ENCODE measurements at regions not wholly inside any gene's neighbourhood (a gene's known extent, or its start where the extent isn't known, plus 50 kb on each side); places are given as distances from the start of the nearest gene placed in this dataset.
"Not testable (repeated sequence)": the region's sequence is repeated elsewhere in the genome, so short reads cannot be mapped to it uniquely, and the experiment has no call there.

DNA sequence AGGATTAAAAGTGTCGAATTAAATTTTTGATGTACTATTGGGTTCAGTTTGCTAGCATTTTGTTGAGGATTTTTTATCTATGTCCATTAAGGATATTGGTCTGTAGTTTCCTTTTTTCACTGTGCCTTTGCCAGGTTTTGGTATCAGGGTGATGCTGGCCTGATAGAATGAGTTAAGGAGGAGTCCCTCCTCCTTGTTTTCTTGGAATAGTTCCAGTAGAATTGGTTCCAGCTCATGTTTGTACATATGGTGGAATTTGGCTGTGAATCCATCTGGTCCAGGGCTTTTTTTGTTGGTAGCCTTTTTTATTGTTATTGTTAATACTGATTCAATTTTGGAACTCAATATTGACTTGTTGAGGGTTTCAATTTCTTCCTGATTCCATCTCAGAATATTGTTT is 141.8 kb downstream of the SIM1 start:
- TF ChIP-seq ZNF274 (IDR thresholded peaks at IDR 0.05; ENCODE audit: low read depth, low read length): no peak
- H3K4me3 ChIP-seq (ENCODE audit: low read length): no peak overlapping the region

DNA sequence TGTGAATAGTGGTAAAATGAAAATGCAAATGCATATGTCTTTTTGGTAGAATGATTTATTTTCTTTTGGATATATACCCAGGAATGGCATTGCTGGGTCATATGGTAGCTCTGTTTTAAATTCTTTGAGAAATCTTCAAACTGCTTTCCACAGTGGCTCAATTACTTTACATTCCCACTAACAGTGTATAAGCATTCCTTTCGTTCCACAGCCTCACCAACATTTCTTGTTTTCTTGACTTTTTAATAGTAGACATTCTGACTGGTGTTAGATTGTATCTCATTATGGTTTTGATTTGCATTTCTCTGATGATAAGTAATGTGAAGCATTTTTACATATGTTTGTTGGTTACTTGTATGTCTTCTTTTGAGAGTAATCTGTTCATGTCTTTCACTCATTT is 144.0 kb downstream of the SIM1 start:
- no peak overlapping the region for H3K4me3 ChIP-seq (ENCODE audit: low read length)
- no peak for TF ChIP-seq ZNF274 (IDR thresholded peaks at IDR 0.05; ENCODE audit: low read depth, low read length)

DNA sequence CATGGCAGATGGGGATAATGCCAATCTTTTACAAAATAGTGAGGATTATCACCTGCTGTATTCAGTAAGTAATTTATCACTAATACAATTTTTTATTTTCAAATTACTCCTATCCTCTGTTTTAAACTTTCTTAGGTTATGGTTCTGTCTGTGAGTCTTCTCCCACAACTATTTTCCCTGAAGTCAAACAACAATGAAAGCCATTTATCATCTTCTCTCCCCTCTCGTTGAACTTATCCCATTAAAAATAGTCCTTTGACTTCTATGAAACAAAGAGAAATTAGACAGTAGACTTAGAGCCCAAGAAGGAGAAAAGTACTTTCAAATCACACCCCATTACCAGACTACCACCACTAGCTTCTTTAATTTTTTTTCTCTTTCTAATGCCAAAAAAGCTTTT is 147.7 kb downstream of the SIM1 start:
- no peak overlapping the region for H3K4me3 ChIP-seq (ENCODE audit: low read length)
- no peak for TF ChIP-seq ZNF274 (IDR thresholded peaks at IDR 0.05; ENCODE audit: low read depth, low read length)

DNA sequence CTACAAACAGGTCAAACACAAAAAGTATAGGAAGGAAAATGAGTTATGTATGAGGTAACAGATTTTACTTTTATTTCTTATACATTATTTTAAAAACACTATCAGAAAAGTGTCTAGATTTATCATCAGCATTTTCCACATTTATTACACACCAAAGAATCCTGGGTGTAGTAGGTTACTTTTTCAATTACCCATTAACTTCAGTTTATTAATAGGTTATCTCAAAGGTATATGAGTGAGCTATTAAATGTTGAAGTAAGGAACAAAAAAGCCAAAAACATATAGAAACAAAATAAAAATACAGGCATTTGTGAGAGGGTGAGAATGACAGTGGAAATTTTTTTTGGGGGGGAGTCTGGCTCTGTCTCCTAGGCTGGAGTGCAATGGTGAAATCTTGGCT is 150.5 kb downstream of the SIM1 start:
- H3K4me3 ChIP-seq (ENCODE audit: low read length): no peak overlapping the region
- no peak for TF ChIP-seq ZNF274 (IDR thresholded peaks at IDR 0.05; ENCODE audit: low read depth, low read length)

DNA sequence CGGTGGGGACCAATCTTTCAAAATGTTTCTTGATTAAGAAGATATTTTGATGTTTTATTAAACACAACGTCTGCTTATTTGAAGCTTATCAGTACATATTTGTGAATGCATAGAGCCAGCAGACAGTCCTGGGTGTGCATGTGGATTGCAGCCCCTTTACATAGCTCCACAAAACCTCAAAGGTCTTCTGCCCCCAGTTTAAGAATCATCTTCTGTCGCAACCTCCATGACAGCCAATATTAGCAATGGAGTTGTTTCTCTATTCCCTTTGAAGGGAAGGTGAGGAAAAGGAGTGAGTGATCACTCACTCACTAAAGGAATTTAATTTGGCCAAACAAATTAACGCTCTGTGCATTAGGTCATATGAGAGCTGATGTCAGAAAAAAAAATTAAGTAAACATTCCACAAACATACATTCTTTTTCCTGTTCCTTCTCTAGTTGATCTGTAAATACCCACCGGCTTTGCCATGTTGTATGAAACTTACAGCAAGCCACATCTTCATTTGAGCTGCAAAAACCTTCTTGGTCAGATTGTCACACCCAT is 152.9 kb downstream of the SIM1 start:
- H3K4me3 ChIP-seq (ENCODE audit: low read length): no peak overlapping the region
- no peak for TF ChIP-seq ZNF274 (IDR thresholded peaks at IDR 0.05; ENCODE audit: low read depth, low read length)

DNA sequence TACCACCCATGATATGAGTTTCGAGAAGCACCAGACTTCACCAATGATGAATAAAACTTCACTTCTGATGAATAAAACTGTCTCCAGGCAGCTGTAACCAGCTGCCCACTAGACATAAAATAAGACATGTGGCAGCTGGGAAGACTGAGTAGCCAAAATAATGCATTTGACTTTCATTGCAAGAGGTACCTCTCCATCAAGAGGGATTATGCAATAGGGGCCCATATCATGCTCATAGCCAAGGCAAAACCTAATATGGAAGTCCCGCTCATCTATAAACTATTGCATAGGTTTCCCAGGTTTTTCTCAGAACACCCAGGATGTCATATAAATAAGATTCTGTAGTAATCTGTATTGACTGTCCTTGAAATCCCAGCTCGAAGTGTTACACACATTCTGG is 155.5 kb downstream of the SIM1 start:
- TF ChIP-seq ZNF274 (IDR thresholded peaks at IDR 0.05; ENCODE audit: low read depth, low read length): no peak
- H3K4me3 ChIP-seq (ENCODE audit: low read length): no peak overlapping the region

DNA sequence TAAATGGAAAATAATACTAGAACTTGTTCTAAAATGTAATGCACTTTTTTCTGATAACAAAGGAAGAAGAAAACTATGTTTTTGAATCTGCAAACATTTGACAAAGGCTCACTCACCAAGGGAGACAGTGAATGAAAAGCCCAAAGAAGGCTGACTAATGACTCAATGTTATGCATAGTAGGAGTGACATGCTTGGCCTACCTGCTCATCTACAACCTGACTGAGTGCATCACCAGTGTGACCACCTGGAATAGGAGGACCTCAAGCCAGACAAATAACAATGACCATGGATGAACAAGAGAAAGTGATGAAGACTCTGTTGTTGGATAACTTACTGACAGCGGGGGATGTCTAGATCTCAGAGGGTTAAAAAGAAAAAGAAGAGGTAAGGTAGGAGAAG is 157.2 kb downstream of the SIM1 start:
- no peak for TF ChIP-seq ZNF274 (IDR thresholded peaks at IDR 0.05; ENCODE audit: low read depth, low read length)
- no peak overlapping the region for H3K4me3 ChIP-seq (ENCODE audit: low read length)

DNA sequence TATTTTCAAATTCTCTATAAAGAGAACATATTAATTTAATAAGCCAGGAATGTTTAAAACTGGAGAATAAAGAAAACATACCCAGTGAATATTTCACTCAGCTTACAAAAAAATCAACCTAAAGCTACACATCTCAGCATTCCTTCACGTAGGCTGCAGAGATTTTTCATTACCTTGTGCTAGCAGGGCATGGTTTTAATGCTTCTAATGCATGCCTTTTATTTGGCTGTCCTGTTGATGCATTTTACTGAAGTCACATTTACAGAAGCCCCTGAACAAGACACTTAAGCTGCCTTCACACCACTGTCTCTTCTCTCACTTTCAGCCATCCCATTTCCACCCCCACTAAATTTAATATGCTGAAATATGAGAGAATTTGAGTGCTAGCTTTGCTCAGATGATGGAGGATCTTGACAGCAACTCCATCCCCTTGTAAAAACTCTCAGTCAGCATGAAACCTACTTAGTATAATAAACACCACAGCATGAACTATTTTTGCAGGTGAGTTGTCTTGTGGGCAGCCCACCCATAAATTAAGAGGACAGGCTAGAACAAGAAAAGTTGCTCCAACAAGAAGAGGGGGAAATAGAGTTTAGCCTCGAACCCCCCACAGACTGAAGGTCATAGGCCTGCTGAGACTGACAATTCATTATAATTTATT is 159.4 kb downstream of the SIM1 start:
- no peak for TF ChIP-seq ZNF274 (IDR thresholded peaks at IDR 0.05; ENCODE audit: low read depth, low read length)
- H3K4me3 ChIP-seq (ENCODE audit: low read length): no peak overlapping the region

DNA sequence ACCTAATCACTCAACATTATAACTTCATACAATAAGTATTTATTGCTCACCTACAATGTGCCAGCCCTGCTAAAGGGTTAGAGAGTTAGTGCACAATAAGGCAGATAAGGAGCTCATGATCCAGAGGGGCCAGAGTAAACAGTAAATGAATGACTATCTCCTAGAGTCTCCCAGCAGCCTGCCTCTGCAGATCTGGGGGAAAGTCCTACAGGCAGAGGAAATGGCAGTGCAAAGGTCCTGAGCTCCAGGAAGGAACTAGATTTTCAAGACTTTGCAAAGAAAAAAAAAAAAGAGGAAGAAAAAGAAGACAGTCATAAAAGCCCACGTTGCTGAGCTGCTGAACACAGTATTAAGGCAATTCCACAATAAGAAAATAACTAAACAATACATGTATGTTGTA is 160.1 kb downstream of the SIM1 start:
- TF ChIP-seq ZNF274 (IDR thresholded peaks at IDR 0.05; ENCODE audit: low read depth, low read length): no peak
- H3K4me3 ChIP-seq (ENCODE audit: low read length): no peak overlapping the region

DNA sequence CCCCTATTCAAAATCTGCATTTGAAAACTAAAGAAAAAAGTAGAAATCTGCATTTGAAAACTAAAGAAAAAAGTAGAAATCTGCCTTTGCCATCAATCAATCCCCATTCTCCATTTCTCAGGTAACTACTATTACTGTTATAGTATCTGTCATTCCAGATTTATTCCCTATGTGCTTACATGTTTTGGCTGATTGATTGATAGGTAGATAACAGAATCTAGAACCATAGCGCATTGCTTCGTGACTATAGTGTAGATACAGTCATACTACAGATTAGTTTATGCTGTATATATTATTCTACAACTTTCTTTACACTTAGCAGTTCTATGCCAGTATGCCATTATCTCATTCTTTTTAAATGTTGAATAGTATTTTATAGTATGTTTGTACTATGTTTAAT is 163.0 kb downstream of the SIM1 start:
- TF ChIP-seq ZNF274 (IDR thresholded peaks at IDR 0.05; ENCODE audit: low read depth, low read length): no peak
- no peak overlapping the region for H3K4me3 ChIP-seq (ENCODE audit: low read length)

DNA sequence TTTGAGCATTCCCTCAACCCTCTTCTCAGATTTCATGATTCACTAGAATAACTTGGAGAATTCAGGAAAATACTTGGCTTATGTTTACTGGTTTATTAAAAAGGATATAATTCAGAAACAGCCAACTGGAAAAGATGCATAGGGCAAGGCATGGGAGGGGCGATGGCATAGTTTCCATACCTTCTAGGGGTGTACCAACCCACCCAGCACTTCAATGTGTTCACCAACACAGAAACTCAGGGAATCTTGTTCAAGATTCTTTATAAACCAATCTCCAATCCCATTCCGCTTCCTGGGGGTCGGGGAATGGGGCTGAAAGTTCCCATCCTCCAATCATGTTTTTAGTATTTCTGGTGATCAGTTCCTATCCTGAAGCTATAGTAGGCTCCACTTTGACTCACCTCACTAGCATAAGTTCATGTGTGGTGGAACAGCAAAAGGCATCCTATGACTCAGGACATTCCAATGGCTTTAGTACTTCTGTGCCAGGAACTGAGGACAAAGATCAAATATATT is 164.4 kb downstream of the SIM1 start:
- H3K4me3 ChIP-seq (ENCODE audit: low read length): no peak overlapping the region
- no peak for TF ChIP-seq ZNF274 (IDR thresholded peaks at IDR 0.05; ENCODE audit: low read depth, low read length)

DNA sequence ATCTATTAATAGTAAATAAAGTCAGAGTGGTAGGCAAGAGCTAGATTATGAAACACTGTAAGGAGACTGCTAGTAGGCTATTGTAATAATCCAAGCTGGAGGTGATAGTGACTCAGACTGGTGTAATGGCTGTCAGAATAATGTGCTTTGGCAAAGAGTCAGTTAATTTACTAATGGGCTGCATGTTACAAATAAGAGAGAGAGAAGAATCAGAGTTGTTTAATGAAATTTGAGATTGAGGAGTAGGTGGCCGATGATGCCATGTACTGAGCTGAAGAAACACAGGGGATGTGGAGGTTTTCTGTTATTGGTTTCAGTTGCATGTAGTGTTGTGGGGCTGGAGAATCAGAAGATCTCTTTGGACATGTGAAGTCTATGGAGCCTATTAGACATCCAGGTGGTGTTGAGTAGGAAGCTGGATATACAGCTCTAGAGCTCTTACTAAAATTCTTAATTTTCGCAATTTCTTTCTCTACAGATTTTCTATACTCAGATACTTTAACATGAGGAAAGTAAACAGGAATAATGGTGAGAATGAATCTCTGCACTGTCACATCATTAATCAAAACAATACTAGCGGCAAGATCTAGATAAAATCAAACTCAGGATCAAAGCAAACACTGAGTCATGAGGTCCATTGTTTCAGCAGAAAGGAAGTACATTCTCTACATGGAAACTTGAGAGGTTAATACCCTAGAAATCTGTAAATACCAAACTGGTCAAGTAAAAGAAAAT is 167.7 kb downstream of the SIM1 start:
- no peak overlapping the region for H3K4me3 ChIP-seq (ENCODE audit: low read length)
- no peak for TF ChIP-seq ZNF274 (IDR thresholded peaks at IDR 0.05; ENCODE audit: low read depth, low read length)

DNA sequence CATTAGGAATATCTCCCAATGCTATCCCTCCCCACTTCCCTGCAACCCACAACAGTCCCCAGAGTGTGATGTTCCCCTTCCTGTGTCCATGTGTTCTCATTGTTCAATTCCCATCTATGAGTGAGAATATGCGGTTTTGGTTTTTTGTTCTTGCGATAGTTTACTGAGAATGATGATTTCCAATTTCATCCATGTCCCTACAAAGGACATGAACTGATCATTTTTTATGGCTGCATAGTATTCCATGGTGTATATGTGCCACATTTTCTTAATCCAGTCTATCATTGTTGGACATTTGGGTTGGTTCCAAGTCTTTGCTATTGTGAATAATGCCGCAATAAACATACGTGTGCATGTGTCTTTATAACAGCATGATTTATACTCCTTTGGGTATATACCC is 169.5 kb downstream of the SIM1 start:
- H3K4me3 ChIP-seq (ENCODE audit: low read length): not testable (repeated sequence)

DNA sequence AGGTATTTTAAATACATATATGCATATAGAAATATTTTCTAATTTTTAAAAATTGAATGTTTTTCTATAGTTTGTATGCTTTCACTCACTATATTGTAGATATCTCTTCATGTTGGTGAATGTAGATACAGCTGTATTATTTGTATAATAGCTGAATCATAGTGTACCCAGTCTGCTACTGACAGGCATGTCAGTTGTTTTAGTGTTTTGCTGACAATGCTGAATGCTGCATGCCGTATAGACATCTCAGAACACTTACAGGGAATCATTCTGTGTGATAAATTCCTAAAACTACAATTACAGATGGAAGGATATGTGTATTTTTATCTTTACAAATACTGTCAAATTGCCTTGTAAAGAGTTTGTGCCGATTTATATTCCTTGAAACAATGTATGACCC is 175.4 kb downstream of the SIM1 start:
- H3K4me3 ChIP-seq (ENCODE audit: low read length): no peak overlapping the region
- TF ChIP-seq ZNF274 (IDR thresholded peaks at IDR 0.05; ENCODE audit: low read depth, low read length): no peak

DNA sequence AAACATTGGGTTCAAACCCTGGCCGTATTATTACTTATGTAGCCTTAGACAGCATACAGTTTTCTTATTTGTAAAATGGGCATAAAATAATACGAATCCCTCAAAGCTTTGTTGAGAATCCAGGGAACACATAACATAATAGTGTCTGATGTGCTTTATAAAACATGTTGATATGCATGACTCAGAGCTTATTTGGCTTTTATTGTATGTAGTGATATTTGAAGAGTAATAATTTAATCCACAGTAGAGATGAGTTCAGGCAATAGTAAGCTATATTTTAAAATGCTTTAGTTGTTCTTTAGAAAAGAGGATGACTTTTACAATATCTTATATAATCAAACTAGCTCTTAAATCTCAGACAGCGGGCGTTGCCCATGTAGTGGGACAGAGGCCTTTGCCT is 176.4 kb downstream of the SIM1 start:
- TF ChIP-seq ZNF274 (IDR thresholded peaks at IDR 0.05; ENCODE audit: low read depth, low read length): no peak
- no peak overlapping the region for H3K4me3 ChIP-seq (ENCODE audit: low read length)
